ENCODE measurements at regions not wholly inside any gene's neighbourhood (a gene's known extent, or its start where the extent isn't known, plus 50 kb on each side); places are given as distances from the start of the nearest gene placed in this dataset.

DNA sequence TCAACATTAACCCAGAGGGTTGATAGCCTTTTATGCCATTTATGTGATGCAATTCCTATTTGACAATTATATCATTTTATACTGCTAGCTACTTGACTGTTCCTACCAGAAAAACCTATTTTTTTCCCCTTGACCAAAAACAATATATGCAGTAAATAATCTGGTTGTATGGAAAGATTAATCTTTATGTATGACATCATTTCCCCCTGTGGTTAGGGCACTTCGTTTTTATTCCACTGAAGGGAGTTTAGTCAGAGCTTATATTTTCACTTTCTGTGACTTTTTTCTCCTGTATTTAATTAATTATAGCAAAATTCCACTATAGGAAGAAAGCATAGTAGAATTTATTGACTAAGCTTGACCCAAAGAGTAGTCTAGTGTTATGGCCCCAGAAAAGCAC lies 107.6 kb downstream of the HAUS1 start:
- Histone ChIP-seq H3K27ac (ENCODE audit: low read depth, low read length) (no peak overlapping the region), H3K27me3 (ENCODE audit: insufficient read depth, low read length) (no peaks in the 10 kb centered on the region), H3K36me3 (ENCODE audit: insufficient read depth, low read length) (no peaks in the 10 kb centered on the region), H3K4me2 (ENCODE audit: low read length) (peak overlapping the region; percentile 54), H3K4me1 (ENCODE audit: insufficient read depth, low read length) (peaks cover 9% of the 10 kb centered on the region), H3K9me3 (ENCODE audit: insufficient read depth, low read depth, low read length) (no peaks in the 10 kb centered on the region), H4K20me1 (ENCODE audit: insufficient read depth, low read length) (peaks cover 85% of the 10 kb centered on the region), H2AFZ (ENCODE audit: low read depth, low read length) (no peak overlapping the region), H3K4me3 (ENCODE audit: insufficient read depth, low read depth, low read length) (no peak overlapping the region), H3K9ac (ENCODE audit: low read length) (no peak overlapping the region), H3K79me2 (ENCODE audit: insufficient read depth, low read length) (peaks cover 86% of the 10 kb centered on the region)
- no peaks in the 10 kb centered on the region for H3K9me3 Mint-ChIP-seq (ENCODE audit: unreplicated experiment)
- H3K4me3 Mint-ChIP-seq (ENCODE audit: unreplicated experiment) = no peak overlapping the region
- H3K36me3 Mint-ChIP-seq (ENCODE audit: low read depth, unreplicated experiment) = peaks cover 7% of the 10 kb centered on the region
- FAIRE-seq (no peak), DNase-seq (ENCODE audit: low read depth) (peak; percentile 61)
- peaks cover 10% of the 10 kb centered on the region for H3K4me1 Mint-ChIP-seq (ENCODE audit: low read depth, unreplicated experiment)
- no peaks in the 10 kb centered on the region for H3K27me3 Mint-ChIP-seq (ENCODE audit: low read depth, unreplicated experiment)
- no peak for TF ChIP-seq EZH2 (IDR thresholded peaks at IDR 0.05; ENCODE audit: insufficient read depth, low read length)
- TF ChIP-seq, protein P1, sequence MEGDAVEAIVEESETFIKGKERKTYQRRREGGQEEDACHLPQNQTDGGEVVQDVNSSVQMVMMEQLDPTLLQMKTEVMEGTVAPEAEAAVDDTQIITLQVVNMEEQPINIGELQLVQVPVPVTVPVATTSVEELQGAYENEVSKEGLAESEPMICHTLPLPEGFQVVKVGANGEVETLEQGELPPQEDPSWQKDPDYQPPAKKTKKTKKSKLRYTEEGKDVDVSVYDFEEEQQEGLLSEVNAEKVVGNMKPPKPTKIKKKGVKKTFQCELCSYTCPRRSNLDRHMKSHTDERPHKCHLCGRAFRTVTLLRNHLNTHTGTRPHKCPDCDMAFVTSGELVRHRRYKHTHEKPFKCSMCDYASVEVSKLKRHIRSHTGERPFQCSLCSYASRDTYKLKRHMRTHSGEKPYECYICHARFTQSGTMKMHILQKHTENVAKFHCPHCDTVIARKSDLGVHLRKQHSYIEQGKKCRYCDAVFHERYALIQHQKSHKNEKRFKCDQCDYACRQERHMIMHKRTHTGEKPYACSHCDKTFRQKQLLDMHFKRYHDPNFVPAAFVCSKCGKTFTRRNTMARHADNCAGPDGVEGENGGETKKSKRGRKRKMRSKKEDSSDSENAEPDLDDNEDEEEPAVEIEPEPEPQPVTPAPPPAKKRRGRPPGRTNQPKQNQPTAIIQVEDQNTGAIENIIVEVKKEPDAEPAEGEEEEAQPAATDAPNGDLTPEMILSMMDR (IDR thresholded peaks at IDR 0.05; ENCODE audit: insufficient read depth, low read depth, low read length) = no peak
- no peak overlapping the region for H3K27ac Mint-ChIP-seq (ENCODE audit: unreplicated experiment)

DNA sequence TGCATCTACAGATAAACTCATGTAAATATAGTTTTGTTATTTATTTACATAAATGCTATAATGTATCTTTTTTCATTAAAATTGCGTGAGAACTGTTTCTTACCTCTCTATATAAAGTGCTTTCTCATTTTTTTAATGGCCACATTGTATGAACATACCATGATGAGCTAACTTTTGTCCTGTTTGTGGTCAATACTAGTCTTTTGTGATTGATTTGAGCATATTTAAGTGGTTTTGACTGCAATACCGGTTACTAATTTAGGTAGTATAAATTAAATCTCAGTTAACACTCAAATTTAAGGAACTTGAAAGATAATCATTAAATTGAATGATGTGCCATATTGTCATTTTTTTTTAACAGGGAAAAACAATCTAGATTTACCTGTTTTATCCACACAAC lies 108.2 kb downstream of the HAUS1 start:
- Histone ChIP-seq H2AFZ (ENCODE audit: low read depth, low read length) (no peak overlapping the region), H3K9ac (ENCODE audit: low read length) (no peak overlapping the region), H4K20me1 (ENCODE audit: insufficient read depth, low read length) (peaks cover 86% of the 10 kb centered on the region), H3K27me3 (ENCODE audit: insufficient read depth, low read length) (no peaks in the 10 kb centered on the region), H3K27ac (ENCODE audit: low read depth, low read length) (no peak overlapping the region), H3K9me3 (ENCODE audit: insufficient read depth, low read depth, low read length) (no peaks in the 10 kb centered on the region), H3K4me3 (ENCODE audit: insufficient read depth, low read depth, low read length) (no peak overlapping the region), H3K4me2 (ENCODE audit: low read length) (peak overlapping the region; percentile 54), H3K36me3 (ENCODE audit: insufficient read depth, low read length) (no peaks in the 10 kb centered on the region), H3K4me1 (ENCODE audit: insufficient read depth, low read length) (peaks cover 9% of the 10 kb centered on the region), H3K79me2 (ENCODE audit: insufficient read depth, low read length) (peaks cover 82% of the 10 kb centered on the region)
- H3K4me3 Mint-ChIP-seq (ENCODE audit: unreplicated experiment) = no peak overlapping the region
- no peaks in the 10 kb centered on the region for H3K27me3 Mint-ChIP-seq (ENCODE audit: low read depth, unreplicated experiment)
- FAIRE-seq = no peak
- H3K36me3 Mint-ChIP-seq (ENCODE audit: low read depth, unreplicated experiment) = peaks cover 10% of the 10 kb centered on the region
- DNase-seq (ENCODE audit: low read depth) = no peak
- TF ChIP-seq, protein P1 (IDR thresholded peaks at IDR 0.05; ENCODE audit: insufficient read depth, low read depth, low read length) = no peak
- H3K4me1 Mint-ChIP-seq (ENCODE audit: low read depth, unreplicated experiment) = peaks cover 10% of the 10 kb centered on the region
- H3K27ac Mint-ChIP-seq (ENCODE audit: unreplicated experiment) = no peak overlapping the region
- no peaks in the 10 kb centered on the region for H3K9me3 Mint-ChIP-seq (ENCODE audit: unreplicated experiment)

DNA sequence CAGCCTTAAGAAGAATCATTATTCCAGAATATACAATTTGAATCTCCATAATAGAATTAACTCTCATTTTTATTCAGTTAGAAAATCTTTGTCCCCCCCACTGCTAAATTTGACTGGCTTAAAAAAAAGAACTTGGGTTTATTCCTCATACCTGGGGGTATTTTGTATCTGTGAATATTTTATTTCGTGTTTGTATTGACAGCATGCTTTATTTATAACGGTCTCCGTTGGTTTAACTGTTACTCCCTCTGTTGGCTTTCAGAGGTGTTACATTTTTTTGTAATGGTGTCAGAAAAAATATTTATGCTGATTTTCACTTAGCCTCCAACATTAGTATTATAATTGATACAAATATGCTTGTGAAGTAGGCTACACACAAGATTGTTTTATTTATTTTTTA lies 109.1 kb downstream of the HAUS1 start:
- H3K27ac ChIP-seq (ENCODE audit: low read depth, low read length) = no peak overlapping the region
- Mint-ChIP-seq H3K9me3 (ENCODE audit: unreplicated experiment) (no peaks in the 10 kb centered on the region), H3K4me1 (ENCODE audit: low read depth, unreplicated experiment) (peaks cover 10% of the 10 kb centered on the region), H3K36me3 (ENCODE audit: low read depth, unreplicated experiment) (peaks cover 10% of the 10 kb centered on the region), H3K27me3 (ENCODE audit: low read depth, unreplicated experiment) (no peaks in the 10 kb centered on the region), H3K4me3 (ENCODE audit: unreplicated experiment) (no peak overlapping the region), H3K27ac (ENCODE audit: unreplicated experiment) (no peak overlapping the region)
- no peak for FAIRE-seq
- no peak overlapping the region for H3K4me3 ChIP-seq (ENCODE audit: insufficient read depth, low read depth, low read length)
- H3K9me3 ChIP-seq (ENCODE audit: insufficient read depth, low read depth, low read length) = no peaks in the 10 kb centered on the region
- no peaks in the 10 kb centered on the region for H3K36me3 ChIP-seq (ENCODE audit: insufficient read depth, low read length)
- no peak for DNase-seq (ENCODE audit: low read depth)
- H3K4me2 ChIP-seq (ENCODE audit: low read length) = no peak overlapping the region
- peaks cover 9% of the 10 kb centered on the region for H3K4me1 ChIP-seq (ENCODE audit: insufficient read depth, low read length)
- TF ChIP-seq, protein P1 (IDR thresholded peaks at IDR 0.05; ENCODE audit: insufficient read depth, low read depth, low read length) = peak; percentile 20
- TF ChIP-seq EZH2 (IDR thresholded peaks at IDR 0.05; ENCODE audit: insufficient read depth, low read length) = no peak
- peaks cover 81% of the 10 kb centered on the region for H4K20me1 ChIP-seq (ENCODE audit: insufficient read depth, low read length)
- H3K79me2 ChIP-seq (ENCODE audit: insufficient read depth, low read length) = peaks cover 81% of the 10 kb centered on the region
- no peak overlapping the region for H2AFZ ChIP-seq (ENCODE audit: low read depth, low read length)
- H3K27me3 ChIP-seq (ENCODE audit: insufficient read depth, low read length) = no peaks in the 10 kb centered on the region
- no peak overlapping the region for H3K9ac ChIP-seq (ENCODE audit: low read length)

Measured in astrocyte (in vitro differentiated cells and primary cell).